ENCODE measurements at regions not wholly inside any gene's neighbourhood (a gene's known extent, or its start where the extent isn't known, plus 50 kb on each side); places are given as distances from the start of the nearest gene placed in this dataset.
"Not testable (repeated sequence)": the region's sequence is repeated elsewhere in the genome, so short reads cannot be mapped to it uniquely, and the experiment has no call there.

GRCh38 chr1:60888126-60888525 lies 194.2 kb upstream of the NFIA start:
- Histone ChIP-seq H3K4me1 (no peaks in the 10 kb centered on the region), H3K4me3 (no peak overlapping the region)

GRCh38 chr1:60886793-60887331 lies 195.5 kb upstream of the NFIA start:
- Histone ChIP-seq H3K9me3 (replicated peaks) (no peaks in the 10 kb centered on the region), H3K4me3 (no peak overlapping the region), H3K36me3 (no peaks in the 10 kb centered on the region), H3K27me3 (no peaks in the 10 kb centered on the region), H3K27ac (no peak overlapping the region), H3K4me1 (no peaks in the 10 kb centered on the region)
- no peak for DNase-seq

More at GRCh38 chr1:60888126-60888525, 194.2 kb upstream of the NFIA start:
- DNase-seq, result no peak
- H3K27me3 ChIP-seq, result no peaks in the 10 kb centered on the region
- H3K36me3 ChIP-seq, result no peaks in the 10 kb centered on the region
- no peaks in the 10 kb centered on the region for H3K9me3 ChIP-seq (replicated peaks)
- no peak overlapping the region for H3K27ac ChIP-seq

GRCh38 chr1:60886090-60886489 lies 196.3 kb upstream of the NFIA start:
- Histone ChIP-seq H3K36me3 (no peaks in the 10 kb centered on the region), H3K27me3 (no peaks in the 10 kb centered on the region), H3K9me3 (replicated peaks) (no peaks in the 10 kb centered on the region), H3K4me1 (no peaks in the 10 kb centered on the region), H3K27ac (no peak overlapping the region), H3K4me3 (no peak overlapping the region)
- no peak for DNase-seq

GRCh38 chr1:60880202-60880601 lies 202.2 kb upstream of the NFIA start:
- H3K27ac ChIP-seq, result no peak overlapping the region
- H3K27me3 ChIP-seq, result no peaks in the 10 kb centered on the region
- no peak overlapping the region for H3K4me3 ChIP-seq
- no peaks in the 10 kb centered on the region for H3K4me1 ChIP-seq
- H3K36me3 ChIP-seq, result no peaks in the 10 kb centered on the region
- H3K9me3 ChIP-seq (replicated peaks), result no peaks in the 10 kb centered on the region
- no peak for DNase-seq

- H3K9me3 ChIP-seq (replicated peaks), result no peaks in the 10 kb centered on the region
- no peaks in the 10 kb centered on the region for H3K4me1 ChIP-seq
- H3K27ac ChIP-seq, result no peak overlapping the region
- H3K4me3 ChIP-seq, result no peak overlapping the region
- no peaks in the 10 kb centered on the region for H3K36me3 ChIP-seq
- DNase-seq, result no peak
- H3K27me3 ChIP-seq, result no peaks in the 10 kb centered on the region
Measured at GRCh38 chr1:60878323-60878722, 204.0 kb upstream of the NFIA start.

GRCh38 chr1:60877376-60877775 lies 205.0 kb upstream of the NFIA start:
- H3K4me3 ChIP-seq, result no peak overlapping the region
- no peaks in the 10 kb centered on the region for H3K27me3 ChIP-seq
- H3K4me1 ChIP-seq, result no peaks in the 10 kb centered on the region
- H3K27ac ChIP-seq, result no peak overlapping the region
- no peaks in the 10 kb centered on the region for H3K36me3 ChIP-seq
- H3K9me3 ChIP-seq (replicated peaks), result no peaks in the 10 kb centered on the region
- no peak for DNase-seq

- Histone ChIP-seq H3K4me3 (no peak overlapping the region), H3K36me3 (no peaks in the 10 kb centered on the region), H3K4me1 (no peaks in the 10 kb centered on the region), H3K27me3 (no peaks in the 10 kb centered on the region), H3K27ac (no peak overlapping the region), H3K9me3 (replicated peaks) (no peaks in the 10 kb centered on the region)
- DNase-seq, result no peak
Measured at GRCh38 chr1:60876952-60877351, 205.4 kb upstream of the NFIA start.

- no peaks in the 10 kb centered on the region for H3K9me3 ChIP-seq (replicated peaks)
- no peaks in the 10 kb centered on the region for H3K27me3 ChIP-seq
- no peak overlapping the region for H3K4me3 ChIP-seq
- no peak for DNase-seq
- no peak overlapping the region for H3K27ac ChIP-seq
- H3K36me3 ChIP-seq, result no peaks in the 10 kb centered on the region
- no peaks in the 10 kb centered on the region for H3K4me1 ChIP-seq
Measured at GRCh38 chr1:60875138-60875537, 207.2 kb upstream of the NFIA start.

GRCh38 chr1:60874718-60875117 lies 207.6 kb upstream of the NFIA start:
- no peaks in the 10 kb centered on the region for H3K27me3 ChIP-seq
- H3K4me1 ChIP-seq, result no peaks in the 10 kb centered on the region
- no peaks in the 10 kb centered on the region for H3K9me3 ChIP-seq (replicated peaks)
- no peak overlapping the region for H3K4me3 ChIP-seq
- H3K36me3 ChIP-seq, result no peaks in the 10 kb centered on the region
- DNase-seq, result peak in 1 of 2 experiments; percentile 51
- no peak overlapping the region for H3K27ac ChIP-seq

GRCh38 chr1:60873396-60873795 lies 209.0 kb upstream of the NFIA start:
- H3K36me3 ChIP-seq; H3K27ac ChIP-seq; H3K4me1 ChIP-seq; H3K9me3 ChIP-seq (replicated peaks); H3K27me3 ChIP-seq; H3K4me3 ChIP-seq; DNase-seq: not testable (repeated sequence)

- Histone ChIP-seq H3K36me3 (no peaks in the 10 kb centered on the region), H3K27ac (no peak overlapping the region), H3K27me3 (no peaks in the 10 kb centered on the region), H3K9me3 (replicated peaks) (no peaks in the 10 kb centered on the region), H3K4me3 (no peak overlapping the region), H3K4me1 (no peaks in the 10 kb centered on the region)
- peak in 1 of 2 experiments; percentile 12 for DNase-seq
Measured at GRCh38 chr1:60872426-60873054, 209.8 kb upstream of the NFIA start.

- Histone ChIP-seq H3K9me3 (replicated peaks) (no peaks in the 10 kb centered on the region), H3K27ac (no peak overlapping the region), H3K36me3 (no peaks in the 10 kb centered on the region), H3K4me3 (no peak overlapping the region), H3K27me3 (peaks cover 8% of the 10 kb centered on the region), H3K4me1 (no peaks in the 10 kb centered on the region)
- DNase-seq, result no peak
Measured at GRCh38 chr1:60870269-60870865, 212.0 kb upstream of the NFIA start.

GRCh38 chr1:60868901-60869663 lies 213.3 kb upstream of the NFIA start:
- DNase-seq, result no peak
- Histone ChIP-seq H3K36me3 (no peaks in the 10 kb centered on the region), H3K4me1 (no peaks in the 10 kb centered on the region), H3K4me3 (no peak overlapping the region), H3K27me3 (peaks cover 8% of the 10 kb centered on the region), H3K9me3 (replicated peaks) (no peaks in the 10 kb centered on the region), H3K27ac (no peak overlapping the region)

- Histone ChIP-seq H3K4me3 (no peak overlapping the region), H3K36me3 (no peaks in the 10 kb centered on the region), H3K4me1 (no peaks in the 10 kb centered on the region)
Measured at GRCh38 chr1:60867782-60868181, 214.6 kb upstream of the NFIA start.

GRCh38 chr1:60866917-60867531 lies 215.3 kb upstream of the NFIA start:
- H3K27ac ChIP-seq, result no peak overlapping the region
- H3K4me3 ChIP-seq, result no peak overlapping the region
- H3K27me3 ChIP-seq, result peaks cover 8% of the 10 kb centered on the region

More at GRCh38 chr1:60867782-60868181, 214.6 kb upstream of the NFIA start:
- peaks cover 8% of the 10 kb centered on the region for H3K27me3 ChIP-seq
- no peaks in the 10 kb centered on the region for H3K9me3 ChIP-seq (replicated peaks)
- no peak for DNase-seq
- H3K27ac ChIP-seq, result no peak overlapping the region

More at GRCh38 chr1:60866917-60867531, 215.3 kb upstream of the NFIA start:
- no peaks in the 10 kb centered on the region for H3K36me3 ChIP-seq
- no peaks in the 10 kb centered on the region for H3K9me3 ChIP-seq (replicated peaks)
- no peaks in the 10 kb centered on the region for H3K4me1 ChIP-seq
- no peak for DNase-seq

All from SJCRH30 (cell line).